CD14-positive monocyte (primary cell): ENCODE measurements at regions not wholly inside any gene's neighbourhood (a gene's known extent, or its start where the extent isn't known, plus 50 kb on each side); places are given as distances from the start of the nearest gene placed in this dataset.
"Not testable (repeated sequence)": the region's sequence is repeated elsewhere in the genome, so short reads cannot be mapped to it uniquely, and the experiment has no call there.

Experiments
- DNase-seq, 3 donors: peaks; one replicate each; pipeline ENCODE4 v3.0.0-alpha.2; 2011 to 2022
- H2AFZ ChIP-seq: 2 replicates; pipeline ENCODE4 v1.6.0; 2012; ENCODE audit warnings: mild to moderate bottlenecking, low read depth, low read length, inconsistent platforms; ENCODE audit not compliant: insufficient read depth, poor library complexity, severe bottlenecking
- H3K27ac ChIP-seq, 2 donors: 1 replicate in 1 of 2; 2 replicates in 1 of 2; pipeline ENCODE4 v1.5.1; 2012 to 2013; ENCODE audit warnings: low read length in 2 of 2, control low read depth in 1 of 2, inconsistent platforms in 1 of 2, low read depth in 1 of 2, mild to moderate bottlenecking in 1 of 2
- H3K27me3 ChIP-seq, 2 donors: one replicate each; pipeline versions ENCODE4 v1.6.0 to v1.6.1; 2011 to 2013; ENCODE audit warnings: low read length in 2 of 2; ENCODE audit not compliant: control insufficient read depth in 2 of 2, insufficient read depth in 2 of 2
- H3K36me3 ChIP-seq, 2 donors: replicated peaks in 1 of 2; 1 replicate in 1 of 2; 2 replicates in 1 of 2; pipeline versions ENCODE4 v1.5.1 to v1.6.1; 2012 to 2013; ENCODE audit warnings: low read length in 2 of 2, control low read depth in 1 of 2, inconsistent platforms in 1 of 2, mild to moderate bottlenecking in 1 of 2; ENCODE audit not compliant: insufficient read depth in 2 of 2, control insufficient read depth in 1 of 2
- H3K4me1 ChIP-seq, 2 donors: 1 replicate in 1 of 2; 2 replicates in 1 of 2; pipeline versions ENCODE4 v1.5.1 to v1.6.1; 2012 to 2013; ENCODE audit warnings: low read length in 2 of 2, control low read depth in 1 of 2, inconsistent platforms in 1 of 2, mild to moderate bottlenecking in 1 of 2, moderate library complexity in 1 of 2; ENCODE audit not compliant: insufficient read depth in 2 of 2, control insufficient read depth in 1 of 2
- H3K4me2 ChIP-seq: replicated peaks from 2 replicates; pipeline ENCODE3; 2012; ENCODE audit warnings: low read length, moderate library complexity, mild to moderate bottlenecking; ENCODE audit not compliant: poor library complexity, severe bottlenecking; ENCODE audit errors: extremely low read depth
- H3K4me3 ChIP-seq, 3 experiments: fragments of 200-600 bp in 1 of 3; sonication (generic) in 1 of 3; replicated peaks in 1 of 3; 1 replicate in 2 of 3; 2 replicates in 1 of 3; pipeline ENCODE4 v1.5.1; 2011 to 2013; ENCODE audit warnings: low read length in 3 of 3, mild to moderate bottlenecking in 3 of 3, control low read depth in 2 of 3, low read depth in 2 of 3, inconsistent platforms in 1 of 3, moderate library complexity in 1 of 3
- H3K79me2 ChIP-seq: 2 replicates; pipeline ENCODE4 v1.6.0; 2012; ENCODE audit warnings: mild to moderate bottlenecking, control low read depth, inconsistent platforms, low read length, moderate library complexity; ENCODE audit not compliant: insufficient read depth
- H3K9ac ChIP-seq: 2 replicates; pipeline ENCODE4 v1.6.0; 2017; ENCODE audit warnings: low read length, mild to moderate bottlenecking; ENCODE audit not compliant: insufficient read depth, poor library complexity, severe bottlenecking
- H3K9me3 ChIP-seq, 2 donors: replicated peaks in 1 of 2; 1 replicate in 1 of 2; 2 replicates in 1 of 2; pipeline versions ENCODE4 v1.5.1 to v1.6.1; 2012 to 2013; ENCODE audit warnings: low read length in 2 of 2, control low read depth in 1 of 2; ENCODE audit not compliant: control insufficient read depth in 1 of 2, insufficient read depth in 1 of 2
- H4K20me1 ChIP-seq: 2 replicates; pipeline ENCODE4 v1.6.0; 2012; ENCODE audit warnings: mild to moderate bottlenecking, low read length, control low read depth, moderate library complexity; ENCODE audit not compliant: insufficient read depth
- H3K27ac Mint-ChIP-seq, 7 donors: one replicate each; pipeline ENCODE4 v1.8.0; 2020; ENCODE audit warnings: mild to moderate bottlenecking in 7 of 7, mixed read lengths in 7 of 7, moderate library complexity in 6 of 7, inconsistent platforms in 2 of 7
- H3K27me3 Mint-ChIP-seq, 3 donors: one replicate each; pipeline ENCODE4 v1.8.0; 2021 to 2022; ENCODE audit warnings: low read depth in 3 of 3, mild to moderate bottlenecking in 3 of 3, mixed read lengths in 3 of 3, moderate library complexity in 3 of 3, inconsistent platforms in 1 of 3
- H3K36me3 Mint-ChIP-seq, 2 donors: one replicate each; pipeline ENCODE4 v1.8.0; 2020; ENCODE audit warnings: mixed read lengths in 2 of 2, inconsistent platforms in 1 of 2, mild to moderate bottlenecking in 1 of 2
- H3K4me1 Mint-ChIP-seq: one replicate; pipeline ENCODE4 v1.8.0; 2020; ENCODE audit warnings: mild to moderate bottlenecking, mixed read lengths
- H3K4me3 Mint-ChIP-seq, 2 donors: one replicate each; pipeline ENCODE4 v1.8.0; 2020; ENCODE audit warnings: mild to moderate bottlenecking in 2 of 2, mixed read lengths in 2 of 2, moderate library complexity in 1 of 2
- H3K9me3 Mint-ChIP-seq, 7 donors: one replicate each; pipeline ENCODE4 v1.8.0; 2020 to 2022; ENCODE audit warnings: mixed read lengths in 7 of 7, mild to moderate bottlenecking in 6 of 7, moderate library complexity in 6 of 7, inconsistent platforms in 2 of 7
- WGBS: methylation state at CpG from one replicate; pipeline ENCODE4 v1.1.5; 2013; ENCODE audit warnings: missing lambda C conversion rate; ENCODE audit not compliant: insufficient coverage; 5-methylcytosine and 5-hydroxymethylcytosine counted together
- intact Hi-C, 2 donors: fragments of 100-400 bp; cut with micrococcal nuclease; formaldehyde crosslinking; loops; one replicate each; pipeline versions ENCODE4 v1.15.0 to v1.15.1; 2023
- TF ChIP-seq, protein P1 (sequence below): fragments of 200-600 bp; IDR thresholded peaks from one replicate; pipeline ENCODE4 v1.8.0; 2022; ENCODE audit warnings: antibody characterized with exemption, mild to moderate bottlenecking

DNA sequence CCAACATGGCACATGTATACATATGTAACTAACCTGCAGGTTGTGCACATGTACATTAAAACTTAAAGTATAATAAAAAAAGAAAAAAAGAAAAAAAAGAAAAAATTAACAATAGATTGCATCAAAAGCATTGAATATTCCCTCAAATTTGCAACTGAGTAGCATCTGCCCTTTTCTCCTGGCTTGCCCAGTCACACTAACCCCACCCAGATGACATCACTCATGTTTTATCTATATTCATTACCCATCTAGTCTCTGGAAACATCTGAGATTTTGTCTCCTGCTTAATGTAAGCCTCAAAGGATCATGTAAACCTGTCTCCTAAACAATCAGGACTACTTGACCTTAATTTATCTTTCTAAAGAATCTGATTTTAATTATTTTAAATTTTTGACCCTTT lies 706.8 kb downstream of the CD109 start:
- H4K20me1 ChIP-seq = no peaks in the 10 kb centered on the region
- H3K27me3 Mint-ChIP-seq = peaks cover 0 to 1% (median 0%) of the 10 kb centered on the region in 3 donors

DNA sequence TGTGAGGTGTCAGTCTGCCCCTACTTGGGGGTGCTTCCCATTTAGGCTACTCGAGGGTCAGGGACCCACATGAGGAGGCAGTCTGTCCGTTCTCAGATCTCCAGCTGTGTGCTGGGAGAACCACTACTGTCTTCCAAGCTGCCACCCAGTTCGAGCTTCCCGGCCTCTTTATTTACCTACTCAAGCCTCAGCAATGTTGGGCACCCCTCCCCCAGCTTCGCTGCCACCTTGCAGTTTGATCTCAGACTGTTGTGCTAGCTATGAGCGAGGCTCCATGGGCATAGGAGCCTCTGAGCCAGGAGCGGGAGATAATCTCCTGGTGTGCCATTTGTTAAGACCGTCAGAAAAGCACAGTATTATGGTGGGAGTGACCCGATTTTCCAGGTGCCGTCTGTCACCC lies 682.4 kb downstream of the CD109 start:
- H3K4me3 Mint-ChIP-seq, H3K4me1 ChIP-seq, DNase-seq, H3K27me3 ChIP-seq, H3K79me2 ChIP-seq, H4K20me1 ChIP-seq, H3K4me1 Mint-ChIP-seq, H3K9ac ChIP-seq, H3K27ac ChIP-seq, H3K9me3 ChIP-seq, intact Hi-C loops, H3K9me3 Mint-ChIP-seq, H3K27ac Mint-ChIP-seq, H3K36me3 ChIP-seq, H2AFZ ChIP-seq, H3K4me2 ChIP-seq, H3K4me3 ChIP-seq, H3K36me3 Mint-ChIP-seq, H3K27me3 Mint-ChIP-seq: not testable (repeated sequence)
- 88% methylated on average over 10 of the region's 10 CpGs for WGBS

More for the DNA sequence above, 706.8 kb downstream of the CD109 start:
- Mint-ChIP-seq H3K27ac (no peak overlapping the region), H3K4me3 (no peak overlapping the region), H3K4me1 (no peaks in the 10 kb centered on the region), H3K36me3 (no peaks in the 10 kb centered on the region), H3K9me3 (peaks cover 0 to 11% (median 2%) of the 10 kb centered on the region in 7 donors)
- Histone ChIP-seq H3K27me3 (no peaks in the 10 kb centered on the region), H2AFZ (no peak overlapping the region), H3K79me2 (no peaks in the 10 kb centered on the region), H3K4me3 (no peak overlapping the region), H3K9ac (no peak overlapping the region), H3K36me3 (no peaks in the 10 kb centered on the region), H3K27ac (no peak overlapping the region), H3K4me1 (no peaks in the 10 kb centered on the region), H3K4me2 (no peak overlapping the region), H3K9me3 (no peaks in the 10 kb centered on the region)
- DNase-seq = no peak
- TF ChIP-seq, protein P1, sequence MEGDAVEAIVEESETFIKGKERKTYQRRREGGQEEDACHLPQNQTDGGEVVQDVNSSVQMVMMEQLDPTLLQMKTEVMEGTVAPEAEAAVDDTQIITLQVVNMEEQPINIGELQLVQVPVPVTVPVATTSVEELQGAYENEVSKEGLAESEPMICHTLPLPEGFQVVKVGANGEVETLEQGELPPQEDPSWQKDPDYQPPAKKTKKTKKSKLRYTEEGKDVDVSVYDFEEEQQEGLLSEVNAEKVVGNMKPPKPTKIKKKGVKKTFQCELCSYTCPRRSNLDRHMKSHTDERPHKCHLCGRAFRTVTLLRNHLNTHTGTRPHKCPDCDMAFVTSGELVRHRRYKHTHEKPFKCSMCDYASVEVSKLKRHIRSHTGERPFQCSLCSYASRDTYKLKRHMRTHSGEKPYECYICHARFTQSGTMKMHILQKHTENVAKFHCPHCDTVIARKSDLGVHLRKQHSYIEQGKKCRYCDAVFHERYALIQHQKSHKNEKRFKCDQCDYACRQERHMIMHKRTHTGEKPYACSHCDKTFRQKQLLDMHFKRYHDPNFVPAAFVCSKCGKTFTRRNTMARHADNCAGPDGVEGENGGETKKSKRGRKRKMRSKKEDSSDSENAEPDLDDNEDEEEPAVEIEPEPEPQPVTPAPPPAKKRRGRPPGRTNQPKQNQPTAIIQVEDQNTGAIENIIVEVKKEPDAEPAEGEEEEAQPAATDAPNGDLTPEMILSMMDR = no peak
- intact Hi-C loops = no loop called here
